ENCODE measurements at regions not wholly inside any gene's neighbourhood (a gene's known extent, or its start where the extent isn't known, plus 50 kb on each side); places are given as distances from the start of the nearest gene placed in this dataset.

DNA sequence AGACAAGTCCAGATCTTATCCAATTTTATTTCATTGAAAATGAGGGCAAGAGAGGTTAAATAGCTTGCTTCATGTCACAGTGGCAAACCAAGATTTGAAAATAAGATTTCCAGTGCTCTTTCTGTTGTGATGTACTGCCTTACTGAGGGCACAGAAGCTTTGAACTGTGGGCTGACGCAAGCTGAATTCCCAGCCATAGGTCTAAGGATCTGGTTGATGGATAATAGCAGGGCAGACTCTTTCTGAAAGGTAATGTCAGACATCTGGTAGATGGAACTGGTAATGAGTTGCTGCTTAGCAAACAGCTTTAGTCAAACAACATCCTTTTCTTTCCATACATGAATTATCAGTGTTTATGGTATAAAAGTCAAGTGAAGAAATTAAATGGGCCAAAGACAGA lies 193.9 kb upstream of the RASGEF1B start:
- TF ChIP-seq, protein P1, sequence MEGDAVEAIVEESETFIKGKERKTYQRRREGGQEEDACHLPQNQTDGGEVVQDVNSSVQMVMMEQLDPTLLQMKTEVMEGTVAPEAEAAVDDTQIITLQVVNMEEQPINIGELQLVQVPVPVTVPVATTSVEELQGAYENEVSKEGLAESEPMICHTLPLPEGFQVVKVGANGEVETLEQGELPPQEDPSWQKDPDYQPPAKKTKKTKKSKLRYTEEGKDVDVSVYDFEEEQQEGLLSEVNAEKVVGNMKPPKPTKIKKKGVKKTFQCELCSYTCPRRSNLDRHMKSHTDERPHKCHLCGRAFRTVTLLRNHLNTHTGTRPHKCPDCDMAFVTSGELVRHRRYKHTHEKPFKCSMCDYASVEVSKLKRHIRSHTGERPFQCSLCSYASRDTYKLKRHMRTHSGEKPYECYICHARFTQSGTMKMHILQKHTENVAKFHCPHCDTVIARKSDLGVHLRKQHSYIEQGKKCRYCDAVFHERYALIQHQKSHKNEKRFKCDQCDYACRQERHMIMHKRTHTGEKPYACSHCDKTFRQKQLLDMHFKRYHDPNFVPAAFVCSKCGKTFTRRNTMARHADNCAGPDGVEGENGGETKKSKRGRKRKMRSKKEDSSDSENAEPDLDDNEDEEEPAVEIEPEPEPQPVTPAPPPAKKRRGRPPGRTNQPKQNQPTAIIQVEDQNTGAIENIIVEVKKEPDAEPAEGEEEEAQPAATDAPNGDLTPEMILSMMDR (IDR thresholded peaks at IDR 0.05; ENCODE audit: low read depth, low read length, poor library complexity, severe bottlenecking) = no peak
- no peak for TF ChIP-seq EZH2phosphoT487 (IDR thresholded peaks at IDR 0.05; ENCODE audit: borderline replicate concordance, low read length)

Measured in DOHH2 (cell line).